ENCODE measurements at regions not wholly inside any gene's neighbourhood (a gene's known extent, or its start where the extent isn't known, plus 50 kb on each side); places are given as distances from the start of the nearest gene placed in this dataset.
"Not testable (repeated sequence)": the region's sequence is repeated elsewhere in the genome, so short reads cannot be mapped to it uniquely, and the experiment has no call there.

DNA sequence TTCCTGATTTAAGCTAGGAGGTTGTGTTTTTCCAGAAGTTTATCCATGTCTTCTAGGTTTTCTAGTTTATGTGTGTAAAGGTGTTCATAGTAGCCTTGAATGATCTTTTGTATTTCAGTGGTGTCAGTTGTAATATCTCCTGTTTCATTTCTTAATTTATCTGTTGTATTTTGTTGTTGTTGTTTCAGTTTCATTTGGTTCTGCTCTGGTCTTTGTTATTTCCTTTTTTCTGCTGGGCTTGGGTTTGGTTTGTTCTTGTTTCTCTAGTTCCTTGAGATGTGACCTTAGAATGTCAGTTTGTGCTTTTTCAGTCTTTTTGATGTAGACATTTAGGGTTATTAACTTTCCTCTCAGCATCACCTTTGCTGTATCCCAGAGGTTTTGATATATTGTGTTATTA is 62.8 kb downstream of the SCP2D1 start:
- not testable (repeated sequence) for H3K9me3 ChIP-seq (ENCODE audit: control insufficient read depth in 2 of 2, low read length in 2 of 2); H3K36me3 ChIP-seq (ENCODE audit: control insufficient read depth in 2 of 2, insufficient read depth in 2 of 2, low read length in 2 of 2); H3K27ac ChIP-seq (ENCODE audit: low read depth in 2 of 2, low read length in 2 of 2); H3K27me3 ChIP-seq (ENCODE audit: control insufficient read depth in 2 of 2, insufficient read depth in 2 of 2, low read length in 2 of 2); H3K9ac ChIP-seq (ENCODE audit: low read depth in 1 of 2, low read length in 2 of 2); H3K4me1 ChIP-seq (ENCODE audit: control insufficient read depth in 2 of 2, insufficient read depth in 2 of 2, low read length in 2 of 2); H3K4me3 ChIP-seq (ENCODE audit: low read length in 2 of 2)

DNA sequence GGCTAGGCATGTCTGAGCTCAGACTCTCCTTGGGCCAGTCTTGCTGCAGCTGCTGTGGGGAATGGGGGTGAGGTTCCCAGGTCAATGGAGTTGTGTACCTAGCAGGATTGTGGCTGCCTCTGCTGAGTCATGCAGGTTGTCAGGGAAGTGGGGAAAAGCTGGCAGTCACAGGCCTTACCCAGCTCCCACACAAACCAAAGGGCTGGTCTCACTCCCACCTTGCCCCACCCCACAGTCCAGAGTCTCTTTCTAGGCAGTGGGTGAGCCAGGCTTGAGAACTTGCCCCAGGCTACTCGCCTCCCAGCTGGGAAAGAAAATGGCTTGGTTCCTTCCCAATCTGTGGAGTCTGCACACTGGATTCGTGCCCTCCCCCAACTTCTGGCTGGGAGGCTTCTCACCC is 65.7 kb downstream of the SCP2D1 start:
- Histone ChIP-seq H3K27ac (ENCODE audit: low read depth in 2 of 2, low read length in 2 of 2) (no peak overlapping the region), H3K4me1 (ENCODE audit: control insufficient read depth in 2 of 2, insufficient read depth in 2 of 2, low read length in 2 of 2) (no peaks in the 10 kb centered on the region), H3K4me3 (ENCODE audit: low read length in 2 of 2) (no peak overlapping the region), H3K9me3 (ENCODE audit: control insufficient read depth in 2 of 2, low read length in 2 of 2) (no peaks in the 10 kb centered on the region), H3K27me3 (ENCODE audit: control insufficient read depth in 2 of 2, insufficient read depth in 2 of 2, low read length in 2 of 2) (no peaks in the 10 kb centered on the region), H3K36me3 (ENCODE audit: control insufficient read depth in 2 of 2, insufficient read depth in 2 of 2, low read length in 2 of 2) (no peaks in the 10 kb centered on the region), H3K9ac (ENCODE audit: low read depth in 1 of 2, low read length in 2 of 2) (no peak overlapping the region)

DNA sequence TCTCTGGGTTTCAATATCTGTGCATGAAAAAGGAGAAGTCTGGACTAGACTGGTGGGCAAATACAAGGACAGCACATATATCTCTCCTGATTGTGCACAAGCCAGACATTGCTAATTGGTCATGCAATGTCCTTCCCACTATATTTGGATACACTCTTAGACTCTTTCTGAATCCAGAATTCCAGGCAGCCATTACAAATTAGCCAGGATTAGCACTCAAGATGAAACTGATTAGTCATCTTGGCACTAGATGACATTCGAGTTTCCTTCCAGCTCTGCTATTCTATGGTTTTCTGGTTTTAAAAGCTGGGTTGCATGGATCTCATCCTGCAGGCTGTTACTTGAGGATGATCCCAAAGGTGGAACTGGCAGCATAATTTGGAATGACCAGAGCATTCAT is 73.2 kb downstream of the SCP2D1 start:
- Histone ChIP-seq H3K36me3 (ENCODE audit: control insufficient read depth in 2 of 2, insufficient read depth in 2 of 2, low read length in 2 of 2) (no peaks in the 10 kb centered on the region), H3K27ac (ENCODE audit: low read depth in 2 of 2, low read length in 2 of 2) (no peak overlapping the region), H3K4me3 (ENCODE audit: low read length in 2 of 2) (no peak overlapping the region), H3K9ac (ENCODE audit: low read depth in 1 of 2, low read length in 2 of 2) (no peak overlapping the region), H3K4me1 (ENCODE audit: control insufficient read depth in 2 of 2, insufficient read depth in 2 of 2, low read length in 2 of 2) (no peaks in the 10 kb centered on the region), H3K27me3 (ENCODE audit: control insufficient read depth in 2 of 2, insufficient read depth in 2 of 2, low read length in 2 of 2) (no peaks in the 10 kb centered on the region), H3K9me3 (ENCODE audit: control insufficient read depth in 2 of 2, low read length in 2 of 2) (no peaks in the 10 kb centered on the region)

DNA sequence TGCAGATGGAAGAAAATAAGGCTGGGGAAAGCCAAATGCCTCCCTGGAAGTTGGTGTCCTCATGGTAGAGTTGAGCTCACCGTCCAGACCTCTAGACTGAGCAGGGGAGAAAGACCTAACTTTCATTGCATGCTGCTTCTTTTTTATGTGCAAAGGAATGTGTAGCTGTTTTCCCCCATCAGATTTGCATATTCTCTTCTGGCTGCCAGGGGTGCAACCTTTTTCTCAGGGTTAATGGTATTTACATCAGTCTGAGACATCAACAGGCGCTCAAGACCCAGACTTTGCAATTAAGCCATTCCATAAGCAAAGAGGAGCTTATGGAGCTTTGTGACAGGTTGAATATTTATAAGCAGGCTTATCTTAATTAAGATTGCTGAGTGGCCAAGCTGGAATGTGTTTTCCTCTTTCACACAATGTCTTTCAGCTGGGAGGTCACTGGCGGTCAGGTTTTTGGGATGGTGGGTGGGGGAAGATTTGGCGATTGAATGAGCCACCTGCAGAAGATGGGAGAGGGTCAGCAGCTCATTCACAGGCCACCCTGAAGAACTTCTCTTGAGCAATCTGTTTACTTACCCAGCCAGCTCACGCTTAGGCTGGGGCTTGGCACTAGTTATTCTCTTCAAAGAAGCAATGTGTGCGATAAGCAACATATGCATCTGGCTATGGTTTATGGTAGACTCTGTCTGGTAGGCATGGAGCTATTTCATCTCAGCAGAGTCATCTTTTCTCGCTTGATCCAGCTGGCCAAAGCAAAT is 88.6 kb downstream of the SCP2D1 start:
- Histone ChIP-seq H3K9ac (ENCODE audit: low read depth in 1 of 2, low read length in 2 of 2) (no peak overlapping the region), H3K27ac (ENCODE audit: low read depth in 2 of 2, low read length in 2 of 2) (no peak overlapping the region), H3K27me3 (ENCODE audit: control insufficient read depth in 2 of 2, insufficient read depth in 2 of 2, low read length in 2 of 2) (no peaks in the 10 kb centered on the region), H3K4me3 (ENCODE audit: low read length in 2 of 2) (no peak overlapping the region), H3K36me3 (ENCODE audit: control insufficient read depth in 2 of 2, insufficient read depth in 2 of 2, low read length in 2 of 2) (no peaks in the 10 kb centered on the region), H3K4me1 (ENCODE audit: control insufficient read depth in 2 of 2, insufficient read depth in 2 of 2, low read length in 2 of 2) (no peaks in the 10 kb centered on the region), H3K9me3 (ENCODE audit: control insufficient read depth in 2 of 2, low read length in 2 of 2) (no peaks in the 10 kb centered on the region)

DNA sequence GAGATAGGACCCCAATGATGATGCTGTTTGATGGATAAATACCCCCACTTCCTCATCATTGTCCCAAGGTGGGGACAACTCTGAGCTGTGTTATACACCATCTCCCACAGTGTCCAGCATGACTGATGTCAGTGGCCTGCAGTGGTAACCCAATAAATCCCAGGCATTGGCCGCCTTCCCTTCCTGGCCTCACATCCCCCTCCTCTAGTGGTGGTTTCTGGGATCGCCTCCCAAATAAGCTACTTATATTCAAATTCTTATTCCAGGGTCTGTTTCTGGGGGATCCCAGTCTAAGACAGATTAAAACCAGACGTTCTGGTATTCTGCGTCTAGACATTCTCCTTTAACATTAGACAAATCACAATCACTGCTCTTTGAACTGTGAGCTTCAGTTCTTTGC is 90.6 kb downstream of the SCP2D1 start:
- Histone ChIP-seq H3K27me3 (ENCODE audit: control insufficient read depth in 2 of 2, insufficient read depth in 2 of 2, low read length in 2 of 2) (no peaks in the 10 kb centered on the region), H3K9me3 (ENCODE audit: control insufficient read depth in 2 of 2, low read length in 2 of 2) (no peaks in the 10 kb centered on the region), H3K36me3 (ENCODE audit: control insufficient read depth in 2 of 2, insufficient read depth in 2 of 2, low read length in 2 of 2) (no peaks in the 10 kb centered on the region), H3K9ac (ENCODE audit: low read depth in 1 of 2, low read length in 2 of 2) (no peak overlapping the region), H3K4me1 (ENCODE audit: control insufficient read depth in 2 of 2, insufficient read depth in 2 of 2, low read length in 2 of 2) (no peaks in the 10 kb centered on the region), H3K27ac (ENCODE audit: low read depth in 2 of 2, low read length in 2 of 2) (no peak overlapping the region), H3K4me3 (ENCODE audit: low read length in 2 of 2) (no peak overlapping the region)

DNA sequence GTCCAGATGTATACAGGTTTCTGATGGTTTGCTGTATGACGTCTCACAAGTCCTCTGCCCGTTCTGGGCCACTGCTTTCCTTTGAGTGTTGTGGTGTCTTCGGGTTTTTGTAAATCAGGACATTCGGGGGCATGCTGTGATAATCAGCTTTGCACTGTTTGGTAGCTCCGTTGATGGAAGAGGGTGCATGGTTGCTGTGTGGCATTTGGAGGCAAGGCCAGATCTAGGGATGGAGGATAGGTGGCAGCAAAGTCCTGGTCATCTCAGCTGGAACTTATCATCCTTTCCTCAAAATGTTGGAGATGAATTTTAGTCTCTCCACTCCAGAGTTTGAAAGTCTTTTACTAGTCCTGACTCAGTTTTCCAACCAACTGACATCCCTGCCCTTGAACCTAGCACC is 91.0 kb downstream of the SCP2D1 start:
- Histone ChIP-seq H3K27me3 (ENCODE audit: control insufficient read depth in 2 of 2, insufficient read depth in 2 of 2, low read length in 2 of 2) (no peaks in the 10 kb centered on the region), H3K4me1 (ENCODE audit: control insufficient read depth in 2 of 2, insufficient read depth in 2 of 2, low read length in 2 of 2) (no peaks in the 10 kb centered on the region), H3K9me3 (ENCODE audit: control insufficient read depth in 2 of 2, low read length in 2 of 2) (no peaks in the 10 kb centered on the region), H3K9ac (ENCODE audit: low read depth in 1 of 2, low read length in 2 of 2) (no peak overlapping the region), H3K4me3 (ENCODE audit: low read length in 2 of 2) (no peak overlapping the region), H3K27ac (ENCODE audit: low read depth in 2 of 2, low read length in 2 of 2) (no peak overlapping the region), H3K36me3 (ENCODE audit: control insufficient read depth in 2 of 2, insufficient read depth in 2 of 2, low read length in 2 of 2) (no peaks in the 10 kb centered on the region)

DNA sequence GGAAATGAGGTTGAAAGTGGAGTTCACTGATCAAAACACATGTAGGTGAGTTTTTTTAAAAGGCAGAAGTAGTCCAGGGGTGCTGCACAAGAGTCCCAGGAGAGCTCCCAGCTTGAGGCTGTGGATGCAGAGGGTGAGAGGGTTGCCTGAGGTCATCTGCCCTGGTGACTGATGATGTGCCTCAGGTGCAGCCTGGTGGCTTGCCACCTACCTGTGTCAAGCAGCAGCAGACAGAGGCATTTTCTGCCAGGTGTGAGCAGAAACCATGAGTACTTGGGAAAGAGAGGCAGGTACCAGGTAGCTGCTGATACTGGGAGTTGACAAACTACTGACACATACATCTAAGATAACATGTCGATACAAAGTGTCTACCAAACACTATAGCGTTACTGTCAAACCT is 92.5 kb downstream of the SCP2D1 start:
- Histone ChIP-seq H3K36me3 (ENCODE audit: control insufficient read depth in 2 of 2, insufficient read depth in 2 of 2, low read length in 2 of 2) (no peaks in the 10 kb centered on the region), H3K4me3 (ENCODE audit: low read length in 2 of 2) (no peak overlapping the region), H3K9me3 (ENCODE audit: control insufficient read depth in 2 of 2, low read length in 2 of 2) (no peaks in the 10 kb centered on the region), H3K9ac (ENCODE audit: low read depth in 1 of 2, low read length in 2 of 2) (no peak overlapping the region), H3K27ac (ENCODE audit: low read depth in 2 of 2, low read length in 2 of 2) (no peak overlapping the region), H3K27me3 (ENCODE audit: control insufficient read depth in 2 of 2, insufficient read depth in 2 of 2, low read length in 2 of 2) (no peaks in the 10 kb centered on the region), H3K4me1 (ENCODE audit: control insufficient read depth in 2 of 2, insufficient read depth in 2 of 2, low read length in 2 of 2) (no peaks in the 10 kb centered on the region)

DNA sequence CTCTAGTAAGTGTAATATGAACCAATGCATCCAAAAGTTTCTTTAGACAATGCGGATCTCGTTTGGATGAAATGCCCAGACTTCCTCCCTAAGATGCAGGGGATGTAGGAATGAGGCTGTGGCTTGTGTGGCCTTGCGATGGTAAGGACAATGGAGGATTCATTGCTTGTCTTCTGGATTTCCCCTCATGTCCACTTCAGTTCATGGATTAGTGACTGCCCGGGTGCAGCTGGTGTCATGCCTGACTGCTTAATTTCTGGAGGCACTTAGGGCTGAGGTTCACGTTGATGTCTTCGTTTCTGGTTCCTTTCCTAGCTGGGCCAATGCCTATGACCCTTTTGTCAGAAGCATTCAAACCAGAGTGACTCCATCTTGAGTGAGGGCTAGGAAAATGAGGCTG is 93.8 kb downstream of the SCP2D1 start:
- H3K27me3 ChIP-seq (ENCODE audit: control insufficient read depth in 2 of 2, insufficient read depth in 2 of 2, low read length in 2 of 2) = no peaks in the 10 kb centered on the region
- no peak overlapping the region for H3K27ac ChIP-seq (ENCODE audit: low read depth in 2 of 2, low read length in 2 of 2)
- H3K36me3 ChIP-seq (ENCODE audit: control insufficient read depth in 2 of 2, insufficient read depth in 2 of 2, low read length in 2 of 2) = no peaks in the 10 kb centered on the region
- no peaks in the 10 kb centered on the region for H3K9me3 ChIP-seq (ENCODE audit: control insufficient read depth in 2 of 2, low read length in 2 of 2)
- H3K9ac ChIP-seq (ENCODE audit: low read depth in 1 of 2, low read length in 2 of 2) = no peak overlapping the region
- no peak overlapping the region for H3K4me3 ChIP-seq (ENCODE audit: low read length in 2 of 2)
- no peaks in the 10 kb centered on the region for H3K4me1 ChIP-seq (ENCODE audit: control insufficient read depth in 2 of 2, insufficient read depth in 2 of 2, low read length in 2 of 2)

DNA sequence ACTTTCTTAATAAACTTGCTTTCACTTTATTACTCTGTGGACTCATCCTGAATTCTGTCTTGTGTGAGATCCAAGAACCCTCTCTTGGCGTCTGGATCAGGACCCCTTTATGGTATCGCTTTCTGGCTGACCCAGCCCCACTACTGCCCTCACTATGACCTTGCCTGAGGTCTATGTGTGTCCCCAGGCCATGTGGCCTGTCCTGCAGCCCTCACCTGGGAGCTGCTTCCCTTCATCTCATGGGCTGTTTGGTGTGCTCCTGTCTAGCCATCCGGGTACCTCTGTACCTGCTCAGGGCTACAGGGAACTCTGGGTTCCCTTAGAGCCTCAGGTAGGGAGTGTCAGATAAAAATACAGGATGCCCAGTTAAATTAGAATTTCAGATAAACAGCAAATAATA is 94.5 kb downstream of the SCP2D1 start:
- no peak overlapping the region for H3K4me3 ChIP-seq (ENCODE audit: low read length in 2 of 2)
- H3K9ac ChIP-seq (ENCODE audit: low read depth in 1 of 2, low read length in 2 of 2) = no peak overlapping the region
- no peaks in the 10 kb centered on the region for H3K36me3 ChIP-seq (ENCODE audit: control insufficient read depth in 2 of 2, insufficient read depth in 2 of 2, low read length in 2 of 2)
- no peaks in the 10 kb centered on the region for H3K27me3 ChIP-seq (ENCODE audit: control insufficient read depth in 2 of 2, insufficient read depth in 2 of 2, low read length in 2 of 2)
- H3K4me1 ChIP-seq (ENCODE audit: control insufficient read depth in 2 of 2, insufficient read depth in 2 of 2, low read length in 2 of 2) = no peaks in the 10 kb centered on the region
- H3K9me3 ChIP-seq (ENCODE audit: control insufficient read depth in 2 of 2, low read length in 2 of 2) = no peaks in the 10 kb centered on the region
- H3K27ac ChIP-seq (ENCODE audit: low read depth in 2 of 2, low read length in 2 of 2) = no peak overlapping the region

DNA sequence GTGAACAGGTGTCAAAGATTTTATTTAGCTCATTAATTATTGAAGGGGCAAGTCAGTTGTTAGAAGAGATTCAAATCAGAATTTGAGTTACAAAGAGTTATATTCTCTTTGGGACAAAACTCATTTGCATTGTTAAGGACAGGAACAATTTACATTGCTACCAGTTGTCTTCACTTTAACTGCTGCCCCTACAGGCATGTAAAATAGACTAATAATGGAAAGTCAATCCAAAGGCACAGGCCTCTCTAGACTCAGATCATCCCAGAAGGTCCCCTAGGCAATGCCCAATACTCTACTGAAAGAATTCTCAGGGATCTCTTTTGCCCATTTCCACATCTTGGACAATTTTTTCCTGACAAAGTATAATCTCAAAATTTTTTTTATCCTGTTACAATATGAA is 95.7 kb downstream of the SCP2D1 start:
- Histone ChIP-seq H3K36me3 (ENCODE audit: control insufficient read depth in 2 of 2, insufficient read depth in 2 of 2, low read length in 2 of 2) (no peaks in the 10 kb centered on the region), H3K9ac (ENCODE audit: low read depth in 1 of 2, low read length in 2 of 2) (no peak overlapping the region), H3K4me1 (ENCODE audit: control insufficient read depth in 2 of 2, insufficient read depth in 2 of 2, low read length in 2 of 2) (no peaks in the 10 kb centered on the region), H3K9me3 (ENCODE audit: control insufficient read depth in 2 of 2, low read length in 2 of 2) (no peaks in the 10 kb centered on the region), H3K27ac (ENCODE audit: low read depth in 2 of 2, low read length in 2 of 2) (no peak overlapping the region), H3K27me3 (ENCODE audit: control insufficient read depth in 2 of 2, insufficient read depth in 2 of 2, low read length in 2 of 2) (no peaks in the 10 kb centered on the region), H3K4me3 (ENCODE audit: low read length in 2 of 2) (no peak overlapping the region)

DNA sequence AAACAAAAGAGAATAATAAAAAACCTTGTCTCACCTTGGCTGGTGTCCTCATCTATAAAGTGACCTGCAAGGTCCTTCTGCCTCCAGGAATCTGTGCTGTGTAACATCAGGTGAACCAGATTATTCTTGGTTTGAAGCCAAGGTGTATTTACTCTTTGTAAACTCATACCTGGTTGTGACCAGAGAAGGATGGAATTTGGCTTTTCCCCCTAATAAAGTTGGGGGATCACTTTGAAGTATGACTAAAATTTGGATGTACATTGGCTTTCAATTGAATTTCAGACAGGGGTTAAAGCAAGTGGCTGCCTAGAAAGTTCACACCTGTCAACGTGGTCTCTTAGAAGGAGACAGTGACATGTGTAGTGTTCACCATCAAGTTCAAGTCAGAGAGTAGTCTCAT is 100.1 kb downstream of the SCP2D1 start:
- no peak overlapping the region for H3K4me3 ChIP-seq (ENCODE audit: low read length in 2 of 2)
- H3K4me1 ChIP-seq (ENCODE audit: control insufficient read depth in 2 of 2, insufficient read depth in 2 of 2, low read length in 2 of 2) = no peaks in the 10 kb centered on the region
- no peak overlapping the region for H3K27ac ChIP-seq (ENCODE audit: low read depth in 2 of 2, low read length in 2 of 2)
- H3K36me3 ChIP-seq (ENCODE audit: control insufficient read depth in 2 of 2, insufficient read depth in 2 of 2, low read length in 2 of 2) = no peaks in the 10 kb centered on the region
- no peaks in the 10 kb centered on the region for H3K9me3 ChIP-seq (ENCODE audit: control insufficient read depth in 2 of 2, low read length in 2 of 2)
- H3K9ac ChIP-seq (ENCODE audit: low read depth in 1 of 2, low read length in 2 of 2) = no peak overlapping the region
- H3K27me3 ChIP-seq (ENCODE audit: control insufficient read depth in 2 of 2, insufficient read depth in 2 of 2, low read length in 2 of 2) = no peaks in the 10 kb centered on the region

Measured in mucosa of rectum (tissue), 2 donors.